Ascending aorta (tissue), 2 donors: ENCODE measurements at regions not wholly inside any gene's neighbourhood (a gene's known extent, or its start where the extent isn't known, plus 50 kb on each side); places are given as distances from the start of the nearest gene placed in this dataset.
A peak's percentile ranks its signal among the peaks of the same experiment; 100 is the strongest.

Experiments used
- DNase-seq, 2 donors: peaks; one replicate each; pipeline ENCODE4 v3.0.0-alpha.2; 2019; ENCODE audit warnings: low spot score in 2 of 2
- H3K27ac ChIP-seq, 2 donors: fragments of 200-600 bp; sonication (generic); one replicate each; pipeline ENCODE4 v1.5.1; 2016 to 2017; ENCODE audit warnings: mild to moderate bottlenecking in 1 of 2
- H3K27me3 ChIP-seq: fragments of 200-600 bp; sonication (generic); one replicate; pipeline ENCODE4 v1.5.1; 2017
- H3K36me3 ChIP-seq, 2 donors: fragments of 200-600 bp; sonication (generic); one replicate each; pipeline ENCODE4 v1.5.1; 2016
- H3K4me1 ChIP-seq, 2 donors: fragments of 200-600 bp; sonication (generic); one replicate each; pipeline ENCODE4 v1.5.1; 2016 to 2017; ENCODE audit warnings: mild to moderate bottlenecking in 1 of 2
- H3K4me3 ChIP-seq, 2 donors: fragments of 200-600 bp; sonication (generic); one replicate each; pipeline ENCODE4 v1.5.1; 2016 to 2017; ENCODE audit warnings: mild to moderate bottlenecking in 1 of 2
- H3K9me3 ChIP-seq, 2 donors: fragments of 200-600 bp; sonication (generic); one replicate each; pipeline ENCODE4 v1.5.1; 2016
- CTCF ChIP-seq, 3 experiments: fragments of 200-600 bp in 2 of 3; fragments of 450-650 bp in 1 of 3; sonication (generic) in 2 of 3; IDR thresholded peaks; one replicate each; pipeline ENCODE4 v1.5.1; 2016 to 2019; ENCODE audit warnings: antibody characterized with exemption in 3 of 3, mild to moderate bottlenecking in 1 of 3, moderate library complexity in 1 of 3
- intact Hi-C: fragments of 100-400 bp; cut with DNase I; formaldehyde crosslinking; loops from one replicate; pipeline ENCODE4 v1.15.1; 2023

GRCh38 chr17:77467521-77467920, 326.8 kb downstream of the SEC14L1 start:
- Histone ChIP-seq H3K27me3 (no peaks in the 10 kb centered on the region), H3K4me3 (no peak overlapping the region), H3K4me1 (peaks cover 12 to 18% of the 10 kb centered on the region in 2 donors), H3K27ac (no peak overlapping the region), H3K9me3 (no peaks in the 10 kb centered on the region), H3K36me3 (no peaks in the 10 kb centered on the region)
- intact Hi-C loops: no loop called here
- DNase-seq: no peak
- no peak for TF ChIP-seq CTCF (IDR thresholded peaks at IDR 0.05)

GRCh38 chr17:77468897-77469296, 328.1 kb downstream of the SEC14L1 start:
- intact Hi-C loops: no loop called here
- H3K27me3 ChIP-seq: no peaks in the 10 kb centered on the region
- H3K36me3 ChIP-seq: no peaks in the 10 kb centered on the region
- H3K27ac ChIP-seq: no peak overlapping the region
- no peaks in the 10 kb centered on the region for H3K9me3 ChIP-seq
- no peak overlapping the region for H3K4me3 ChIP-seq
- peaks cover 12 to 26% of the 10 kb centered on the region in 2 donors for H3K4me1 ChIP-seq
- DNase-seq: no peak
- TF ChIP-seq CTCF (IDR thresholded peaks at IDR 0.05): no peak

- no peak overlapping the region for H3K4me3 ChIP-seq
- no peaks in the 10 kb centered on the region for H3K27me3 ChIP-seq
- no peaks in the 10 kb centered on the region for H3K36me3 ChIP-seq
- no peak for DNase-seq
- peaks cover 16 to 38% of the 10 kb centered on the region in 2 donors for H3K4me1 ChIP-seq
- H3K9me3 ChIP-seq: no peaks in the 10 kb centered on the region
- no peak for TF ChIP-seq CTCF (IDR thresholded peaks at IDR 0.05)
- intact Hi-C loops: no loop called here
- no peak overlapping the region for H3K27ac ChIP-seq
Measured at GRCh38 chr17:77470330-77470786, 329.6 kb downstream of the SEC14L1 start.

GRCh38 chr17:77470800-77471733, 330.3 kb downstream of the SEC14L1 start:
- Histone ChIP-seq H3K4me3 (no peak overlapping the region), H3K4me1 (peaks cover 16 to 45% of the 10 kb centered on the region in 2 donors), H3K9me3 (no peaks in the 10 kb centered on the region), H3K27me3 (no peaks in the 10 kb centered on the region), H3K27ac (peak overlapping the region; percentile 62 to 65), H3K36me3 (no peaks in the 10 kb centered on the region)
- intact Hi-C loops: no loop called here
- no peak for TF ChIP-seq CTCF (IDR thresholded peaks at IDR 0.05)
- DNase-seq: no peak

- intact Hi-C loops: no loop called here
- Histone ChIP-seq H3K4me1 (peaks cover 23 to 55% of the 10 kb centered on the region in 2 donors), H3K36me3 (no peaks in the 10 kb centered on the region), H3K4me3 (peak overlapping the region in 1 of 2 donors; percentile 25), H3K27ac (peak overlapping the region; percentile 62 to 65), H3K27me3 (no peaks in the 10 kb centered on the region), H3K9me3 (no peaks in the 10 kb centered on the region)
- no peak for TF ChIP-seq CTCF (IDR thresholded peaks at IDR 0.05)
- DNase-seq: no peak
Measured at GRCh38 chr17:77471984-77472461, 331.3 kb downstream of the SEC14L1 start.
